ENCODE measurements at regions not wholly inside any gene's neighbourhood (a gene's known extent, or its start where the extent isn't known, plus 50 kb on each side); places are given as distances from the start of the nearest gene placed in this dataset.

GRCh38 chr5:91684625-91685024 lies 301.5 kb upstream of the ARRDC3 start:
- Histone ChIP-seq H3K4me2 (ENCODE audit: extremely low read depth, insufficient read depth, low read length) (no peak overlapping the region), H3K9me3 (ENCODE audit: control insufficient read depth, insufficient read depth, low read depth, low read length) (no peaks in the 10 kb centered on the region), H4K20me1 (ENCODE audit: control insufficient read depth, extremely low read depth, insufficient read depth, low read length) (no peaks in the 10 kb centered on the region), H3K9ac (ENCODE audit: insufficient read depth, low read length) (no peak overlapping the region), H3K4me3 (replicated peaks in 1 of 4; ENCODE audit: control extremely low read depth in 1 of 4, insufficient read depth in 1 of 4, low read depth in 3 of 4, low read length in 4 of 4) (no peak overlapping the region), H3K36me3 (ENCODE audit: control insufficient read depth, insufficient read depth, low read length) (no peaks in the 10 kb centered on the region), H3K27ac (ENCODE audit: insufficient read depth, low read length) (no peak overlapping the region), H3K79me2 (ENCODE audit: control insufficient read depth, insufficient read depth, low read length) (no peaks in the 10 kb centered on the region), H2AFZ (ENCODE audit: low read length) (no peak overlapping the region), H3K4me1 (ENCODE audit: control insufficient read depth, extremely low read depth, insufficient read depth, low read length) (no peaks in the 10 kb centered on the region), H3K27me3 (ENCODE audit: control insufficient read depth, insufficient read depth, low read length) (no peaks in the 10 kb centered on the region)
- TF ChIP-seq CTCF (conservative IDR thresholded peaks at IDR 0.05 in 1 of 2, IDR thresholded peaks at IDR 0.05 in 1 of 2; ENCODE audit: low read depth in 1 of 2, low read length in 2 of 2) (no peak), EZH2 (IDR thresholded peaks at IDR 0.05; ENCODE audit: low read length, missing control alignments) (no peak)
- no peak for DNase-seq (ENCODE audit: low read depth in 2 of 2)

GRCh38 chr5:91670563-91670962 lies 287.4 kb upstream of the ARRDC3 start:
- Histone ChIP-seq H3K27ac (ENCODE audit: insufficient read depth, low read length) (no peak overlapping the region), H3K9ac (ENCODE audit: insufficient read depth, low read length) (no peak overlapping the region), H3K79me2 (ENCODE audit: control insufficient read depth, insufficient read depth, low read length) (no peaks in the 10 kb centered on the region), H3K9me3 (ENCODE audit: control insufficient read depth, insufficient read depth, low read depth, low read length) (no peaks in the 10 kb centered on the region), H4K20me1 (ENCODE audit: control insufficient read depth, extremely low read depth, insufficient read depth, low read length) (no peaks in the 10 kb centered on the region), H2AFZ (ENCODE audit: low read length) (no peak overlapping the region), H3K36me3 (ENCODE audit: control insufficient read depth, insufficient read depth, low read length) (no peaks in the 10 kb centered on the region), H3K4me1 (ENCODE audit: control insufficient read depth, extremely low read depth, insufficient read depth, low read length) (no peaks in the 10 kb centered on the region), H3K4me2 (ENCODE audit: extremely low read depth, insufficient read depth, low read length) (no peak overlapping the region), H3K4me3 (replicated peaks in 1 of 4; ENCODE audit: control extremely low read depth in 1 of 4, insufficient read depth in 1 of 4, low read depth in 3 of 4, low read length in 4 of 4) (no peak overlapping the region), H3K27me3 (ENCODE audit: control insufficient read depth, insufficient read depth, low read length) (no peaks in the 10 kb centered on the region)
- TF ChIP-seq EZH2 (IDR thresholded peaks at IDR 0.05; ENCODE audit: low read length, missing control alignments) (no peak), CTCF (conservative IDR thresholded peaks at IDR 0.05 in 1 of 2, IDR thresholded peaks at IDR 0.05 in 1 of 2; ENCODE audit: low read depth in 1 of 2, low read length in 2 of 2) (no peak)
- no peak for DNase-seq (ENCODE audit: low read depth in 2 of 2)

- Histone ChIP-seq H3K79me2 (ENCODE audit: control insufficient read depth, insufficient read depth, low read length) (no peaks in the 10 kb centered on the region), H3K4me2 (ENCODE audit: extremely low read depth, insufficient read depth, low read length) (no peak overlapping the region), H3K4me1 (ENCODE audit: control insufficient read depth, extremely low read depth, insufficient read depth, low read length) (no peaks in the 10 kb centered on the region), H3K36me3 (ENCODE audit: control insufficient read depth, insufficient read depth, low read length) (no peaks in the 10 kb centered on the region), H3K9me3 (ENCODE audit: control insufficient read depth, insufficient read depth, low read depth, low read length) (no peaks in the 10 kb centered on the region), H3K9ac (ENCODE audit: insufficient read depth, low read length) (no peak overlapping the region), H3K4me3 (replicated peaks in 1 of 4; ENCODE audit: control extremely low read depth in 1 of 4, insufficient read depth in 1 of 4, low read depth in 3 of 4, low read length in 4 of 4) (no peak overlapping the region), H2AFZ (ENCODE audit: low read length) (no peak overlapping the region), H4K20me1 (ENCODE audit: control insufficient read depth, extremely low read depth, insufficient read depth, low read length) (no peaks in the 10 kb centered on the region), H3K27me3 (ENCODE audit: control insufficient read depth, insufficient read depth, low read length) (no peaks in the 10 kb centered on the region), H3K27ac (ENCODE audit: insufficient read depth, low read length) (no peak overlapping the region)
- TF ChIP-seq CTCF (conservative IDR thresholded peaks at IDR 0.05 in 1 of 2, IDR thresholded peaks at IDR 0.05 in 1 of 2; ENCODE audit: low read depth in 1 of 2, low read length in 2 of 2) (no peak), EZH2 (IDR thresholded peaks at IDR 0.05; ENCODE audit: low read length, missing control alignments) (no peak)
- DNase-seq (ENCODE audit: low read depth in 2 of 2), result peak in 1 of 2 donors; percentile 0
Measured at GRCh38 chr5:91670122-91670521, 287.0 kb upstream of the ARRDC3 start.

All from fibroblast of lung (primary cell).